HL-60 (cell line): ENCODE measurements at regions not wholly inside any gene's neighbourhood (a gene's known extent, or its start where the extent isn't known, plus 50 kb on each side); places are given as distances from the start of the nearest gene placed in this dataset.

Source experiments
- TF ChIP-seq, protein P1 (sequence below): IDR thresholded peaks from 2 replicates; pipeline ENCODE4 v1.6.1; 2012; ENCODE audit warnings: low read depth; ENCODE audit not compliant: insufficient replicate concordance
- TF ChIP-seq, protein P2 (sequence below): IDR thresholded peaks from one replicate; pipeline ENCODE4 v1.5.1; 2011; ENCODE audit warnings: low read length, control low read depth, inconsistent platforms; ENCODE audit not compliant: insufficient read depth

DNA sequence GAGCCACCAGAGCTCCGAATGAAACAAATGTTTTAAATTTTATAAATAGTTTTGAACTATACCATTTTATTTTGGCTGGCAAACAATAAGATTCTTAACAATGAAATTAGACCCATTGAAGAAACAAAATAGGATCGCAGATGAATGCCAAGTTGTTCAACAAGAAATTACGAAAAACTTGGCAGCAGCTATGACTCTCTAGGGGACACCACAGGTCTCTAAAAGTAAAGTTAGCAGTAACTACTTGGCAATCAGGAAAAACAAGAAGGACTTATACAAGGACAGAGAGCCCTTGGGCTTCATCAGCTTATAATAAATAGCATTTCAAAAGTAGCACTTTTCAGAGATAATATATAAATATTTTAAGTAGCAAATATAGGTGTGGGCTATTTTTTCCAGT is 603.8 kb upstream of the PSMD7 start:
- TF ChIP-seq, protein P1, sequence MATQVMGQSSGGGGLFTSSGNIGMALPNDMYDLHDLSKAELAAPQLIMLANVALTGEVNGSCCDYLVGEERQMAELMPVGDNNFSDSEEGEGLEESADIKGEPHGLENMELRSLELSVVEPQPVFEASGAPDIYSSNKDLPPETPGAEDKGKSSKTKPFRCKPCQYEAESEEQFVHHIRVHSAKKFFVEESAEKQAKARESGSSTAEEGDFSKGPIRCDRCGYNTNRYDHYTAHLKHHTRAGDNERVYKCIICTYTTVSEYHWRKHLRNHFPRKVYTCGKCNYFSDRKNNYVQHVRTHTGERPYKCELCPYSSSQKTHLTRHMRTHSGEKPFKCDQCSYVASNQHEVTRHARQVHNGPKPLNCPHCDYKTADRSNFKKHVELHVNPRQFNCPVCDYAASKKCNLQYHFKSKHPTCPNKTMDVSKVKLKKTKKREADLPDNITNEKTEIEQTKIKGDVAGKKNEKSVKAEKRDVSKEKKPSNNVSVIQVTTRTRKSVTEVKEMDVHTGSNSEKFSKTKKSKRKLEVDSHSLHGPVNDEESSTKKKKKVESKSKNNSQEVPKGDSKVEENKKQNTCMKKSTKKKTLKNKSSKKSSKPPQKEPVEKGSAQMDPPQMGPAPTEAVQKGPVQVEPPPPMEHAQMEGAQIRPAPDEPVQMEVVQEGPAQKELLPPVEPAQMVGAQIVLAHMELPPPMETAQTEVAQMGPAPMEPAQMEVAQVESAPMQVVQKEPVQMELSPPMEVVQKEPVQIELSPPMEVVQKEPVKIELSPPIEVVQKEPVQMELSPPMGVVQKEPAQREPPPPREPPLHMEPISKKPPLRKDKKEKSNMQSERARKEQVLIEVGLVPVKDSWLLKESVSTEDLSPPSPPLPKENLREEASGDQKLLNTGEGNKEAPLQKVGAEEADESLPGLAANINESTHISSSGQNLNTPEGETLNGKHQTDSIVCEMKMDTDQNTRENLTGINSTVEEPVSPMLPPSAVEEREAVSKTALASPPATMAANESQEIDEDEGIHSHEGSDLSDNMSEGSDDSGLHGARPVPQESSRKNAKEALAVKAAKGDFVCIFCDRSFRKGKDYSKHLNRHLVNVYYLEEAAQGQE, result no peak
- TF ChIP-seq, protein P2, sequence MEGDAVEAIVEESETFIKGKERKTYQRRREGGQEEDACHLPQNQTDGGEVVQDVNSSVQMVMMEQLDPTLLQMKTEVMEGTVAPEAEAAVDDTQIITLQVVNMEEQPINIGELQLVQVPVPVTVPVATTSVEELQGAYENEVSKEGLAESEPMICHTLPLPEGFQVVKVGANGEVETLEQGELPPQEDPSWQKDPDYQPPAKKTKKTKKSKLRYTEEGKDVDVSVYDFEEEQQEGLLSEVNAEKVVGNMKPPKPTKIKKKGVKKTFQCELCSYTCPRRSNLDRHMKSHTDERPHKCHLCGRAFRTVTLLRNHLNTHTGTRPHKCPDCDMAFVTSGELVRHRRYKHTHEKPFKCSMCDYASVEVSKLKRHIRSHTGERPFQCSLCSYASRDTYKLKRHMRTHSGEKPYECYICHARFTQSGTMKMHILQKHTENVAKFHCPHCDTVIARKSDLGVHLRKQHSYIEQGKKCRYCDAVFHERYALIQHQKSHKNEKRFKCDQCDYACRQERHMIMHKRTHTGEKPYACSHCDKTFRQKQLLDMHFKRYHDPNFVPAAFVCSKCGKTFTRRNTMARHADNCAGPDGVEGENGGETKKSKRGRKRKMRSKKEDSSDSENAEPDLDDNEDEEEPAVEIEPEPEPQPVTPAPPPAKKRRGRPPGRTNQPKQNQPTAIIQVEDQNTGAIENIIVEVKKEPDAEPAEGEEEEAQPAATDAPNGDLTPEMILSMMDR, result no peak
